ENCODE measurements at regions not wholly inside any gene's neighbourhood (a gene's known extent, or its start where the extent isn't known, plus 50 kb on each side); places are given as distances from the start of the nearest gene placed in this dataset.

GRCh38 chr10:90138844-90139243, 437.5 kb downstream of the KIF20B start:
- no peaks in the 10 kb centered on the region for H3K36me3 ChIP-seq (ENCODE audit: insufficient read depth in 1 of 2, low read depth in 1 of 2)
- peaks cover 39% of the 10 kb centered on the region for H3K9me3 ChIP-seq
- DNase-seq (no peak), ATAC-seq (no peak)
- no peaks in the 10 kb centered on the region for H3K4me1 ChIP-seq
- no peak overlapping the region for H3K4me3 ChIP-seq
- TF ChIP-seq, protein P1, sequence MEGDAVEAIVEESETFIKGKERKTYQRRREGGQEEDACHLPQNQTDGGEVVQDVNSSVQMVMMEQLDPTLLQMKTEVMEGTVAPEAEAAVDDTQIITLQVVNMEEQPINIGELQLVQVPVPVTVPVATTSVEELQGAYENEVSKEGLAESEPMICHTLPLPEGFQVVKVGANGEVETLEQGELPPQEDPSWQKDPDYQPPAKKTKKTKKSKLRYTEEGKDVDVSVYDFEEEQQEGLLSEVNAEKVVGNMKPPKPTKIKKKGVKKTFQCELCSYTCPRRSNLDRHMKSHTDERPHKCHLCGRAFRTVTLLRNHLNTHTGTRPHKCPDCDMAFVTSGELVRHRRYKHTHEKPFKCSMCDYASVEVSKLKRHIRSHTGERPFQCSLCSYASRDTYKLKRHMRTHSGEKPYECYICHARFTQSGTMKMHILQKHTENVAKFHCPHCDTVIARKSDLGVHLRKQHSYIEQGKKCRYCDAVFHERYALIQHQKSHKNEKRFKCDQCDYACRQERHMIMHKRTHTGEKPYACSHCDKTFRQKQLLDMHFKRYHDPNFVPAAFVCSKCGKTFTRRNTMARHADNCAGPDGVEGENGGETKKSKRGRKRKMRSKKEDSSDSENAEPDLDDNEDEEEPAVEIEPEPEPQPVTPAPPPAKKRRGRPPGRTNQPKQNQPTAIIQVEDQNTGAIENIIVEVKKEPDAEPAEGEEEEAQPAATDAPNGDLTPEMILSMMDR (IDR thresholded peaks at IDR 0.05), result peak; percentile 15
- intact Hi-C loops (cut with DNase I), result no loop called here
- WGBS, 3 donors, result 75 to 80% (median 79%) methylated on average over 4 of the region's 4 CpGs
- H3K27me3 ChIP-seq (ENCODE audit: insufficient read depth in 3 of 3, low read length in 2 of 3), result no peaks in the 10 kb centered on the region
- H3K27ac ChIP-seq, result no peak overlapping the region

DNA sequence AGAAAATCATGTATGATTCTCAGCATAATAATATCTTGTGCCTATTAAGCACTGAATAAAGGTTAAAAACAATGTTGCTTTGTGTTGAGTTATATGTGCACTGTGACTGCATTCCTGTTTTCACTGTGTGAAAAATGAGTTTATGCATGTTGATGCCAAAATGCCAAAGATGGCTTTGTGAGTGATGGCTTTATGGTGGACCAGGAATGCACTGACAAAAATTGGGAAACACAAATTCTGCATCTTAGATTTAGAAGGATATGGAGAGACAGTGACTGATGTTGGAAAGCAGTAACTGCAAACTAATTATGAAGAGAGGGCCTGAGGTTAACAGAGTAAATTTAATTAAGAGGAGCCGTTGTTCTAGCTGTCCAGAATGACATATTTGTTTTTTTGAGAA, 440.4 kb downstream of the KIF20B start:
- DNase-seq (no peak), ATAC-seq (no peak)
- intact Hi-C loops (cut with DNase I), result no loop called here
- no peak overlapping the region for H3K27ac ChIP-seq
- WGBS, 3 donors, result 40 to 46% (median 41%) methylated on average over 1 of the region's 1 CpG
- peaks cover 23% of the 10 kb centered on the region for H3K9me3 ChIP-seq
- H3K4me3 ChIP-seq, result no peak overlapping the region
- TF ChIP-seq, protein P1 (IDR thresholded peaks at IDR 0.05), result no peak
- no peaks in the 10 kb centered on the region for H3K27me3 ChIP-seq (ENCODE audit: insufficient read depth in 3 of 3, low read length in 2 of 3)
- H3K4me1 ChIP-seq, result no peaks in the 10 kb centered on the region
- H3K36me3 ChIP-seq (ENCODE audit: insufficient read depth in 1 of 2, low read depth in 1 of 2), result no peaks in the 10 kb centered on the region

- ATAC-seq (no peak), DNase-seq (no peak)
- 88 to 91% (median 89%) methylated on average over 1 of the region's 1 CpG for WGBS, 3 donors
- Histone ChIP-seq H3K4me1 (no peaks in the 10 kb centered on the region), H3K27ac (no peak overlapping the region), H3K4me3 (no peak overlapping the region), H3K36me3 (ENCODE audit: insufficient read depth in 1 of 2, low read depth in 1 of 2) (no peaks in the 10 kb centered on the region), H3K9me3 (peaks cover 6% of the 10 kb centered on the region), H3K27me3 (ENCODE audit: insufficient read depth in 3 of 3, low read length in 2 of 3) (no peaks in the 10 kb centered on the region)
- TF ChIP-seq, protein P1 (IDR thresholded peaks at IDR 0.05), result no peak
- intact Hi-C loops (cut with DNase I), result no loop called here
These were observed 442.5 kb downstream of the KIF20B start for GRCh38 chr10:90143937-90144336.

GRCh38 chr10:90148116-90148855, 446.9 kb downstream of the KIF20B start:
- Histone ChIP-seq H3K27me3 (ENCODE audit: insufficient read depth in 3 of 3, low read length in 2 of 3) (no peaks in the 10 kb centered on the region), H3K27ac (no peak overlapping the region), H3K36me3 (ENCODE audit: insufficient read depth in 1 of 2, low read depth in 1 of 2) (no peaks in the 10 kb centered on the region), H3K4me1 (no peaks in the 10 kb centered on the region), H3K9me3 (no peaks in the 10 kb centered on the region), H3K4me3 (no peak overlapping the region)
- no peak for DNase-seq
- intact Hi-C loops (cut with DNase I), result no loop called here
- 67 to 79% (median 74%) methylated on average over 6 of the region's 6 CpGs for WGBS, 3 donors
- ATAC-seq, result no peak
- TF ChIP-seq, protein P1 (IDR thresholded peaks at IDR 0.05), result no peak

DNA sequence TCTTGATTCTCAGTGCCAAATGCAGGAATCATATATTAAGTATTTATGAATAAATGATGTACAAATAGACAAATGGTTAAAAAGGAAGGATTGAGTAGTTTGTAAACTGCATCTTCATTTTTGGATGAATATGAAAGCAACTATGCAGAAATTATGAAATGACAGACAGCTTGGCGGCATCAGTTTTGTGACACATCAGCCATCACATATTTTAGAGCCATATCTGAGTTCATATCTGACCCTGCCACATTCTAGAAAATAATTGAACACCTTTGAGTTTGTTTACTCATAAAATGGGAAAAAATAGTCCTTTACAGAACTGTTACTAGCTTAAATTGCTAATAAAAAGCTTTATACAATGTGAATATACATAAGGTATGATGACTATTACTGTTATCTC, 448.2 kb downstream of the KIF20B start:
- TF ChIP-seq, protein P1 (IDR thresholded peaks at IDR 0.05), result no peak
- WGBS, 3 donors, result 94 to 98% (median 96%) methylated on average over 1 of the region's 1 CpG
- H3K4me3 ChIP-seq, result no peak overlapping the region
- H3K4me1 ChIP-seq, result no peaks in the 10 kb centered on the region
- H3K36me3 ChIP-seq (ENCODE audit: insufficient read depth in 1 of 2, low read depth in 1 of 2), result no peaks in the 10 kb centered on the region
- no peaks in the 10 kb centered on the region for H3K9me3 ChIP-seq
- DNase-seq (no peak), ATAC-seq (no peak)
- no peak overlapping the region for H3K27ac ChIP-seq
- intact Hi-C loops (cut with DNase I), result no loop called here
- no peaks in the 10 kb centered on the region for H3K27me3 ChIP-seq (ENCODE audit: insufficient read depth in 3 of 3, low read length in 2 of 3)
